Stimulated activated memory B cell treated with anti-CD40 and anti-IgM and Interleukin-4, amounts not matched to agents 10 μg/mL and 1 μg/mL and 100 μg/mL, for 72 hours (primary cell): ENCODE measurements at regions not wholly inside any gene's neighbourhood (a gene's known extent, or its start where the extent isn't known, plus 50 kb on each side); places are given as distances from the start of the nearest gene placed in this dataset.
"Not testable (repeated sequence)": the region's sequence is repeated elsewhere in the genome, so short reads cannot be mapped to it uniquely, and the experiment has no call there.

Source experiments
- ATAC-seq: fragments of 150-1000 bp; cut with Tn5 transposase; 2 replicates; pipeline ENCODE4 v1.10.0; 2021
- H3K27ac Mint-ChIP-seq: one replicate; pipeline ENCODE4 v1.8.0; 2022; ENCODE audit warnings: mild to moderate bottlenecking, mixed read lengths
- H3K27me3 Mint-ChIP-seq: one replicate; pipeline ENCODE4 v1.8.0; 2022; ENCODE audit warnings: mixed read lengths
- H3K36me3 Mint-ChIP-seq: one replicate; pipeline ENCODE4 v1.8.0; 2022; ENCODE audit warnings: mixed read lengths
- H3K4me1 Mint-ChIP-seq: one replicate; pipeline ENCODE4 v1.8.0; 2022; ENCODE audit warnings: mixed read lengths
- H3K4me3 Mint-ChIP-seq: one replicate; pipeline ENCODE4 v1.8.0; 2022; ENCODE audit warnings: mild to moderate bottlenecking, moderate library complexity, mixed read lengths
- H3K9me3 Mint-ChIP-seq: one replicate; pipeline ENCODE4 v1.8.0; 2022; ENCODE audit warnings: mixed read lengths

DNA sequence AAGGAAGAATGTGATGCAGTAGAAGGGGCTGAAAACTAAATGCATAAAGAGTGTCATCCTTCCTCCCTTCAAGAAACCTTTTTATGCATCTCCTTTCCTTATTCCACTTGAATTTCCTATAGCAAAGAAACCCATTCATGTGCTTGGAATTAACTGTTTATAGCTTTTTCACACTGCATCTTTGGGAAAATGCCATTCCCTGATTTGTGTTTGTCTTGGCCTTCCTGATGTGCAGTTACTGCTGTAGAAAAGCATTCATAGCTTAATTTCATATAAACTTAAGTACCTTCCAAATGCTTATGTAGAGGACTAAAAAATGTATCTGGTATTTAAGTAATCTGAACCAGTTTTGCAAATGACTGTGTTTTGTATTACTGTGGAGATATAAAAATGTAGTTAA lies 61.8 kb downstream of the SDR9C7 start:
- Mint-ChIP-seq H3K36me3 (no peaks in the 10 kb centered on the region), H3K27me3 (peaks cover 56% of the 10 kb centered on the region), H3K4me1 (no peaks in the 10 kb centered on the region), H3K4me3 (no peak overlapping the region), H3K27ac (no peak overlapping the region), H3K9me3 (peaks cover 4% of the 10 kb centered on the region)
- ATAC-seq, result no peak

DNA sequence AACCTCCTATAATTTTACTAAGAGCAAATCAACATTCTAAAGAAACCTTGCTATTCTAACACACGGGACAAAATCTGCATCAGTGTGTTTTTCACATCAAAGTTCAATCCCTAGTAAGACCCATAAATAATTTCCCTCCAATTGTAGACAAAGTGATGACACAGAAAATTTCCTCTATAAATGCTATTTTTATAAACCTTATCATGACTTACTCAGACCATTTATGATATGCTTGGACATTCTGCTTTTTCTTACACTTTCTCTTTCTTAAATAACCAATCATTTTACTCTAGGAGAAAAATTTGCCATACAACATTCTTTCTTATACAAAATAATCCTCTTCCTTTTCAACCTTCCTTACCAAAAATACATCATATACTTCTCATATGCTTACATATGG lies 67.0 kb downstream of the SDR9C7 start:
- Mint-ChIP-seq H3K4me1 (no peaks in the 10 kb centered on the region), H3K9me3 (peaks cover 26% of the 10 kb centered on the region), H3K4me3 (no peak overlapping the region), H3K27me3 (peaks cover 45% of the 10 kb centered on the region), H3K27ac (no peak overlapping the region), H3K36me3 (peaks cover 5% of the 10 kb centered on the region)
- ATAC-seq, result no peak

DNA sequence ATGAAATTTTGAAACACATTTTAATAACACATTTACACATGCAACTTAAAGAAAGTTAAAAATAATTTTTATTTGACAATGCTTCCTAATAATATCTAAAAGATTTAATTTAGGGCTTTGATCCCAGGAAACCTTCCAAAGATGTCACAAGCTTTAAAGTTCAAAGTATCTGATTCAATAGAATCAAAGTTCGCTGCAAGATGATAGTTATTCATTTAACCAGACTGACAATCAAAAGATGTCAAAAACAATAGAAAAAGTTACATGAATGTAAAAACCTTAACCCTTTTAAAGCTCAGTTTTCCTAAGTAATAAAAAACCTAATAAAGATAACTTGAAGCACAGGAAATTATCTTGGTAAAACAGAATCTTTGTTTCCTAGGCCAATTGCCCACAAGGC lies 67.7 kb downstream of the SDR9C7 start:
- ATAC-seq, result no peak
- H3K9me3 Mint-ChIP-seq, result peaks cover 27% of the 10 kb centered on the region
- H3K36me3 Mint-ChIP-seq, result peaks cover 5% of the 10 kb centered on the region
- no peaks in the 10 kb centered on the region for H3K4me1 Mint-ChIP-seq
- H3K4me3 Mint-ChIP-seq, result no peak overlapping the region
- H3K27ac Mint-ChIP-seq, result no peak overlapping the region
- peaks cover 38% of the 10 kb centered on the region for H3K27me3 Mint-ChIP-seq

DNA sequence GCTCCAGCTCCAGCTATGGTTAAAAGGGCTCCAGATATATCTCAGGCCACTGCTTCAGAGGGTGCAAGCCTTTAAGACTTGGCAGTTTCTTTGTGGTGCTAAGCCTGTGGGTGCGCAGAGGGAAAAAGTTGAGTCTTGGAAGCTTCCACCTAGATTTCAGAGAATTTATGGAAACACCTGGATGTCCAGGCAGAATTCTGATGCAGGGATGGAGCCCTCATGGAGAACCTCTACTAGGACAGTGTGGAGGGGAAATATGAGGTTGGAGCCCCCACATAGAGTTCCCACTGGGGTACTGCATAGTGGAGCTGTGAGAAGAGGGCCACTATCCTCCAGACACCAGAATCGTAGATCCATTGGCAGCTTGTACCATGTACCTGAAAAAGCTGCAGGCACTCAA lies 69.9 kb downstream of the SDR9C7 start:
- ATAC-seq, result no peak
- H3K4me3 Mint-ChIP-seq, result no peak overlapping the region
- peaks cover 5% of the 10 kb centered on the region for H3K36me3 Mint-ChIP-seq
- peaks cover 27% of the 10 kb centered on the region for H3K9me3 Mint-ChIP-seq
- peaks cover 43% of the 10 kb centered on the region for H3K27me3 Mint-ChIP-seq
- no peaks in the 10 kb centered on the region for H3K4me1 Mint-ChIP-seq
- H3K27ac Mint-ChIP-seq, result no peak overlapping the region

DNA sequence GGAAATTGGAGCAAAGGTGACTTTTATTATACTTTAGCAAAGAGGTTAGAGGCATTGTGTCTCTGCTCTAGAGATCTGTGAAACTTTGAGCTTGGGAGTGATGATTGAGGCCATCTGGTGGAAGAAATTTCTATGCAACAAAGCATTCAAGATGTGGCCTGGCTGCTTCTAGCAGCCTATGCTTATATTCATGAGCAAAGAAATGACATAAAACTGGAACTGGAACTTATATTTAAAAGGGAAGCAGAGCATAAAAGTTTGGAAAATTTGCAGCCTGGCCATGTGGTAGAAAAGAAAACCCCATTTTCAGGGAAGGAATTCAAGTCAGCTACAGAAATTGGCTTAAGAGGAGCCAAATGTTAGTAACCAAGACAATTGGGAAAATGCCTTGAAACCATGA lies 70.4 kb downstream of the SDR9C7 start:
- Mint-ChIP-seq H3K4me3 (no peak overlapping the region), H3K36me3 (peaks cover 5% of the 10 kb centered on the region), H3K9me3 (peaks cover 27% of the 10 kb centered on the region), H3K4me1 (no peaks in the 10 kb centered on the region), H3K27ac (no peak overlapping the region), H3K27me3 (peaks cover 38% of the 10 kb centered on the region)
- no peak for ATAC-seq

DNA sequence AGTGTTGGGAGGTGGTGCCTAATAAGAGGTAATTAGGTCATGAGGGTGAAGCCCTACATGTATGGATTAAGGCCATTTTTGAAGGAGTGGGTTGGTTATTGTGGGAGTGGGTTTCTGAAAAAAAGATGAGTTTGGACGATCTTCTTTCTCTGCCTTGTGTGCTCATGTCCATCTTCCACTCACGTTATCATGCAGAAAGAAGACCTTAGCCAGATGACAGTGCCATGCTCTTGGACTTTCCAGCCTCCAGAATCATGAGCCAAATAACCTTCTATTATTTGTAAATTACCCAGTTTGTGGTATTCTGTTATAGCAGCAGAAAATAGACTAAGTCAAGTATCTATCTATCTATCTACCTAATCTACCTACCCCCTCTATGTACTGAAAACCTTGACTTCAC lies 71.9 kb downstream of the SDR9C7 start:
- H3K9me3 Mint-ChIP-seq, result peaks cover 24% of the 10 kb centered on the region
- H3K4me1 Mint-ChIP-seq, result no peaks in the 10 kb centered on the region
- peaks cover 5% of the 10 kb centered on the region for H3K36me3 Mint-ChIP-seq
- H3K27ac Mint-ChIP-seq, result no peak overlapping the region
- peaks cover 24% of the 10 kb centered on the region for H3K27me3 Mint-ChIP-seq
- ATAC-seq, result no peak
- H3K4me3 Mint-ChIP-seq, result no peak overlapping the region

DNA sequence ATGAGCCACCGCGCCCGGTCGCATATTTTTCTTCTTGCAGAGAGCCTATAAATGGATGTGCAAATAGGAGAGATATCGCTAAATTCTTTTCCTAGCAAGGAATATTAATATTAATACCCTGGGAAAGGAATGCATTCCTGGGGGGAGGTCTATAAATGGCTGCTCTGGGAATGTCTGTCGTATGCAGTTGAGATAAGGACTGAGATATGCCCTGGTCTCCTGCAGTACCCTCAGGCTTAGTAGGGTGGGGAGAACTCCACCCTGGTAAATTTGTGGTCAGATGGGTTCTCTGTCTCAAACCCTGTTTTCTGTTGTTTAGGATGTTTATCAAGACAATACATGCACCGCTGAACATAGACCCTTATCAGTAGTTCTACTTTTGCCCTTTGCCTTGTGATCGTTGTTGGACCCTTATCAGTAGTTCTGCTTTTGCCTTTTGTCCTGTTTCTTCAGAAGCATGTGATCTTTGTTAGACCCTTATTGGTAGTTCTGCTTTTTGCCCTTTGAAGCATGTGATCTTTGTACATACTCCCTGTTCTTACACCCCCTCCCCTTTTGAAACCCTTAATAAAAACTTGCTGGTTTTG lies 80.7 kb downstream of the SDR9C7 start:
- H3K27ac Mint-ChIP-seq, H3K36me3 Mint-ChIP-seq, H3K4me1 Mint-ChIP-seq, H3K9me3 Mint-ChIP-seq, ATAC-seq, H3K4me3 Mint-ChIP-seq: not testable (repeated sequence)
- peaks cover 22% of the 10 kb centered on the region for H3K27me3 Mint-ChIP-seq

DNA sequence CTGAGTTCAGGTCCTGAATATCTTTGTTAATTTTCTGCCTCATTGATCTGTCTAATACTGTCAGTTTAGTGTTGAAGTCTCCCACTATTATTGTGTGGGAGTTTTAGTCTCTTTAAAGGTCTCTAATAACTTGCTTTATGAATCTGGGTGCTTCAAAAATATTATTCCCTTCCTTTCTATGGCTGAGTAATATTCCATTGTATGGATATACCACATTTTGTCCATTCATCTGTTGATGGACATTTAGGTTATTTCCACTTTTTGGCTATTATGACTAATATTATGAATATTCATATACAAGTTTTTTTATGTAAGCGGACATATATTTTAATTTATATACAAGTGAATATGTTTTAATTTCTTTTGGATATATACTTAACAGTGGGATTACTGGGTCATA lies 82.7 kb downstream of the SDR9C7 start:
- no peaks in the 10 kb centered on the region for H3K4me1 Mint-ChIP-seq
- H3K36me3 Mint-ChIP-seq, result no peaks in the 10 kb centered on the region
- H3K4me3 Mint-ChIP-seq, result no peak overlapping the region
- H3K9me3 Mint-ChIP-seq, result peaks cover 9% of the 10 kb centered on the region
- no peak overlapping the region for H3K27ac Mint-ChIP-seq
- no peak for ATAC-seq
- H3K27me3 Mint-ChIP-seq, result peaks cover 13% of the 10 kb centered on the region

DNA sequence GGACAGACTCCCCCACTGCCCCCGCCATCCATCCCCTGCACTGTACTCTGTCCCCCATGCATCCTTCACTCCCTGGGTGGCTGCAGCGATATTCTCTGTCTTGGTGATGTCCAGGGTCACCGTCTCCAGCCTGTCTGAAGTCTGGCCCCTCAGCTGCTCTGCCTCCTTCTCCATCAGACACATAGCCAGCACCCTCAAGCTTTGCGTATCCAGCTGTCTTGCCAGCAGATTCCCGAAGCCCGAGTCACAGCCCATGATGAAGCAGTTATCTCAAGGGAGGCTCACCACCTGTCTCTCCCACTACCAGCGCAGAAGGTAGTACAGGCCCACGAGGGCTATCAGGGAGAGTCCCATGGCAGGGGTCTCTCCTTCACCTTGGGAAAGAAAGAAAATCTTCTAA lies 77.8 kb downstream of the HSD17B6 start:
- Mint-ChIP-seq H3K27me3 (peaks cover 9% of the 10 kb centered on the region), H3K9me3 (no peaks in the 10 kb centered on the region), H3K36me3 (no peaks in the 10 kb centered on the region), H3K4me3 (no peak overlapping the region), H3K27ac (no peak overlapping the region), H3K4me1 (peaks cover 24% of the 10 kb centered on the region)
- ATAC-seq, result no peak

DNA sequence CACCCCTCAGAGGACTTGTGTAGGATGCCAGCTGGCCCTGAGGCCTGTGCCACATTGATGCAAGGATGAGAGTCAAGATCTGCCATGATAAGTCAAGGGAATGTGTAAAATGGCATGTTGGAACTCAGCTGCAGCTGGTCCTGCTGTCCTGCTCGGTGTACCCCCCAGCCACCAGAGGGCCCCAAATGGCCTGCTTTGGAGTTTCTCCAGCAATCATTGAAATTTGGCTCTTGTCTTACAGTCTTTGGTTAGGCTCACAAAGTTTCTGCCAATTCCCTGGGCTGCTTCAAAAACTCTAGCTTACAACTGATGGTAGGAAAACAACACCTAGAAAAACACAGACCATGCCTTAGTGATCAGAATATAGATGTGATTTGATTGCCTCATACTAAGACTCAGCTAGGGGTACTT lies 76.8 kb downstream of the HSD17B6 start:
- Mint-ChIP-seq H3K9me3 (no peaks in the 10 kb centered on the region), H3K27me3 (peaks cover 9% of the 10 kb centered on the region), H3K36me3 (no peaks in the 10 kb centered on the region), H3K4me3 (no peak overlapping the region), H3K4me1 (peaks cover 24% of the 10 kb centered on the region), H3K27ac (no peak overlapping the region)
- ATAC-seq, result peak; percentile 62

DNA sequence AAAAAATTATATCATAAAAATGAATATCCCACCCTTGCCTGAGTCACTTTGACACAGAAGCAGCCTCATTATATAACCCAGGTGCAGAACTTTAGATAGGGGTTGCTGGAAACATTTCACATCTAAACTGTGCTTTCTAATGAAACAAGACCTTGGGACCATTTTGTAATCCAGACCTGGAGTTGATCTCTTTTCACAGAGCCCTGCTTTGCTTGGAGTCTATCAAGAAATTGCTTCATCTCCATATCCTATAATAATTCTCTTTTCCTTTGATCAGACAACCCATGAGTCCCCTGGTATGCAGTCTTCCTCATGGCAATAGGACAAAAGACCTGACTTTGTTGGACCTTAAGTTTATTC lies 76.3 kb downstream of the HSD17B6 start:
- Mint-ChIP-seq H3K27me3 (peaks cover 9% of the 10 kb centered on the region), H3K36me3 (no peaks in the 10 kb centered on the region), H3K9me3 (no peaks in the 10 kb centered on the region), H3K27ac (no peak overlapping the region), H3K4me3 (no peak overlapping the region), H3K4me1 (peaks cover 24% of the 10 kb centered on the region)
- no peak for ATAC-seq

DNA sequence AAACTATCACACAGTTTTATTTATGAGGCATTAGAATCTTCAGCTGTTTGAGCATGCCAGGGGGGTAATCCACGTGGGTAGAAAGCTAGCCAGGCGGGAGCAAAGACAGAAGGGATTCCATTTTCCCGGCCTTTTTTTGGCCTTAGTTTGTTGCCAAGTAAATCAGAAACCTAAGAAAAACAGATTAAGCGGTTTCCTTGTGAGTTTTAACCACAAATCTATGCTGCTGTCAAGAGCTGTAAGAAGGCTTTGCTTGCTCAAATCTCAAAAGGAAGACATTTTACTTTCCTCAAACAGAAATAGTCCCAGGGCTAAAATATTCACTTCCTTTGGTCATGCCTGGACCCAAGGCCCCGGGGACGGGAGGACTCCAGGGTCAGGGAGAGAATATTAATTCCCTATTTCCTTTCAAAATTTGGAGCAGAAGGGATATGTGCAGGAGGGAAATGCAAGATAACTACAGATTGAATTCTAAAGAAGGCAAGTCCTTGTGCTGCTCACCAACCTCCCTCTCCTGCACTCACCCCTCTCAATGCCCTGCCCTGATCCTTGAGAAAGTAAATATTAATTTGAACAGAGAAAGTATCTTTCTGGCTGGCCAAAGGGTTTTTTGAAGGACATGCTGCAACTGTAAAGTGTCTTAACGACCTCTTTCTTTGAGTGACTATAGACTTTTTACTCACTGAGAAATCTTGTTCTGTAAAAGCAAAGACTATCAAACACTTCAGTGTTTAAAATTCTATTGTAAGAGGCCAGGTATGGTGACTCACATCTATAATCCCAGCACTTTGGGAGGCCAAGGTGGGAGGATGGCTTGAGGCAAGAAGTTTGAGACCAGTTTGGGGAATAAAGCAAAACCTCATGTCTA lies 75.7 kb downstream of the HSD17B6 start:
- Mint-ChIP-seq H3K4me1 (peaks cover 24% of the 10 kb centered on the region), H3K27me3 (peaks cover 9% of the 10 kb centered on the region), H3K27ac (no peak overlapping the region), H3K4me3 (no peak overlapping the region), H3K36me3 (no peaks in the 10 kb centered on the region), H3K9me3 (no peaks in the 10 kb centered on the region)
- no peak for ATAC-seq
